Transverse colon (tissue), 4 donors: ENCODE measurements at regions not wholly inside any gene's neighbourhood (a gene's known extent, or its start where the extent isn't known, plus 50 kb on each side); places are given as distances from the start of the nearest gene placed in this dataset.

Source experiments
- DNase-seq: peaks from one replicate; pipeline ENCODE4 v3.0.0-alpha.2; 2019
- H3K27ac ChIP-seq, 4 donors: fragments of 200-600 bp; sonication (generic); 2 replicates each; pipeline ENCODE4 v1.5.1; 2016 to 2018; ENCODE audit warnings: inconsistent platforms in 4 of 4
- H3K27me3 ChIP-seq: fragments of 200-600 bp; sonication (generic); 2 replicates; pipeline ENCODE4 v1.5.1; 2017; ENCODE audit warnings: inconsistent platforms
- H3K36me3 ChIP-seq, 4 donors: fragments of 200-600 bp; sonication (generic); 2 replicates each; pipeline ENCODE4 v1.5.1; 2017 to 2019; ENCODE audit warnings: inconsistent platforms in 4 of 4
- H3K4me1 ChIP-seq, 4 donors: fragments of 200-600 bp; sonication (generic); 2 replicates each; pipeline ENCODE4 v1.5.1; 2017 to 2020; ENCODE audit warnings: inconsistent platforms in 4 of 4
- H3K4me3 ChIP-seq, 4 donors: fragments of 200-600 bp; sonication (generic); 1 replicate in 1 of 4; 2 replicates in 3 of 4; pipeline versions ENCODE4 v1.5.1 to v1.6.1; 2017 to 2019; ENCODE audit warnings: inconsistent platforms in 4 of 4
- H3K9me3 ChIP-seq, 2 donors: fragments of 200-600 bp; sonication (generic); 2 replicates each; pipeline ENCODE4 v1.5.1; 2017 to 2019; ENCODE audit warnings: inconsistent platforms in 2 of 2
- EP300 ChIP-seq: sonication (generic); formaldehyde crosslinking; IDR thresholded peaks from one replicate; pipeline ENCODE4 v1.6.1; 2017; ENCODE audit warnings: antibody characterized with exemption, low read depth
- POLR2A ChIP-seq: fragments of 450-650 bp; IDR thresholded peaks from one replicate; pipeline ENCODE4 v1.6.1; 2016; ENCODE audit warnings: antibody characterized with exemption, mild to moderate bottlenecking, moderate library complexity
- POLR2AphosphoS5 ChIP-seq, 3 donors: sonication (generic); formaldehyde crosslinking; IDR thresholded peaks; one replicate each; pipeline ENCODE4 v1.6.1; 2016; ENCODE audit warnings: antibody characterized with exemption in 3 of 3
- WGBS, 2 donors: methylation state at CpG; one replicate each; pipeline ENCODE4 v1.1.5; 2018; ENCODE audit warnings: low coverage in 1 of 2; 5-methylcytosine and 5-hydroxymethylcytosine counted together
- in situ Hi-C, 4 donors: fragments of 200-750 bp; cut with MboI; loops; one replicate each; pipeline versions ENCODE4 v1.15.0 to v1.15.1; 2017; ENCODE audit warnings: low sequenced_read_pairs in 3 of 4, low pct_ligation_motif_present in 1 of 4, low pct_unique_long_range_greater_than_20kb in 1 of 4
- intact Hi-C: fragments of 100-400 bp; cut with DNase I; formaldehyde crosslinking; loops from one replicate; pipeline ENCODE4 v1.15.1; 2023; ENCODE audit warnings: low total_unique reads
- TF ChIP-seq, protein P1 (sequence below), 5 experiments: fragments of 200-600 bp in 3 of 5; fragments of 450-650 bp in 2 of 5; sonication (generic) in 3 of 5; IDR thresholded peaks; 1 replicate in 2 of 5; 2 replicates in 3 of 5; pipeline ENCODE4 v1.5.1; 2016 to 2017; ENCODE audit warnings: antibody characterized with exemption in 5 of 5, inconsistent platforms in 3 of 5, mild to moderate bottlenecking in 2 of 5, moderate library complexity in 1 of 5

DNA sequence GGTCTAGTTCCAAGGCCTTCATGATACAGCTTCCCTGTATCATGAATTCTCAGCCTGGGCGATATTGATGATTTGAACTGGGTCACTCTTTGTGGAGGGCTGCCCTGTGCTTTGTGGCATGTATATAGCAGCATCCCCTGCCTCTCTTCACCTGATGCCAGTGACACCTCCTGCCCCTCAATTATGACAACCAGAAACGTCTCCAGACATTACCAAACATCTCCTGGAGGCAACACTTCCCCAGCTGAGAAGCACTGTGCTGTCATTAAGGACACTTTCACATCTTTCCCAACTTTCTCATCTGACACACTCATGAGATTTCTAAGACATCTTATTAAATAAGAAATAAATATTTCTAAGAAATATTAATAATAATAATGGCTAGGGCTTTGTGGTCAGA lies 315.3 kb downstream of the BCL11B start:
- H3K27ac ChIP-seq = no peak overlapping the region
- no peak for DNase-seq
- in situ Hi-C loops = no loop called here

DNA sequence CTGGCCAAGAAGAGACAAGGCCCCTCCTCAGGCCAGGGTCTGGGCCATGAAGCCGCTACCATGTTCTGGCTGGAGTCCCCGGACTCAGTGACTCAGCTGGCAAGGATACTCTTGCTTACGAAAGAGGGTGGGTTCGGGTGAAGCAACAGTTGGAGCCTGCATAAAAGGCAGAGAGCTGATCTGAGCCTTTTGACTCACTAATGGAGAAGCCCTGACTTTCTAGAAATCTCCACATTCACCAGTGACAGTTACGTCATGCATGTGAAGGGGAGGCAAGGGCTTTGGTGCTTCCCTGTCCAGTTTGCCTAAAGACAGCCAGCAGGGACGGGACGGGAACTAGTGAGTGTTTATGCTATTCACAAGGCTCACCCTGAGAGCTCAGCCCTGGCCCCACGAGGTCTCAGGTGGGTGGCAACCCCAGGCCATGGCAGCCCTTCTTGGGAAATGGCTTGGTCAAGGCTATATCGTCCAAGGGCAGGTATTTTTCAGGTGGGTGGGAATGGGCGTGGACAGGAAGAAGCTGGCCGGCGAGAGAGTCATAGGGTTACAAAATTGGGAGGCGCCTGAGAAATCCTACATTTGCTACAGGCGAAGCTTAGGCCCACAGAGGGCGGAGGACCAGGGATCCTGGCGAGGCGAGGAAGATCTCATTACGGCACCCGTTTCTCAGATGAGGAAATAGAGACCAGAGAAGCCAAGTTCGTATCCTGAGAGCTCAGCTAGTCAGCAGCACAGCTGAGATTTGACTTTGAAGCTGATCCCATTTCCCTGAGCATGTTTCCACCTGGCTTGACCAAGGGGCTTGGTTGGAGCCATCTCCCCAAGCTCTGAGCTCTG lies 314.6 kb downstream of the BCL11B start:
- in situ Hi-C loops (no loop called here), intact Hi-C loops (no loop called here)
- WGBS, 2 donors = 70% methylated on average over 20 of the region's 20 CpGs; no CpG with 5 or more reads in 1 of the 2 donors
- H3K4me1 ChIP-seq = no peaks in the 10 kb centered on the region
- DNase-seq = peak; percentile 51
- peak overlapping the region in 1 of 4 donors; percentile 13 for H3K27ac ChIP-seq
- H3K27me3 ChIP-seq = no peaks in the 10 kb centered on the region
- TF ChIP-seq EP300 (no peak), POLR2AphosphoS5 (IDR thresholded peaks at IDR 0.05) (peak in 2 of 3 donors; percentile 29 to 58)
- H3K36me3 ChIP-seq = no peaks in the 10 kb centered on the region
- no peak overlapping the region for H3K4me3 ChIP-seq
- no peaks in the 10 kb centered on the region for H3K9me3 ChIP-seq

More for the DNA sequence above, 315.3 kb downstream of the BCL11B start:
- H3K9me3 ChIP-seq = no peaks in the 10 kb centered on the region
- H3K4me1 ChIP-seq = no peaks in the 10 kb centered on the region
- TF ChIP-seq EP300 (no peak), POLR2A (no peak), POLR2AphosphoS5 (IDR thresholded peaks at IDR 0.05) (no peak)
- TF ChIP-seq, protein P1, sequence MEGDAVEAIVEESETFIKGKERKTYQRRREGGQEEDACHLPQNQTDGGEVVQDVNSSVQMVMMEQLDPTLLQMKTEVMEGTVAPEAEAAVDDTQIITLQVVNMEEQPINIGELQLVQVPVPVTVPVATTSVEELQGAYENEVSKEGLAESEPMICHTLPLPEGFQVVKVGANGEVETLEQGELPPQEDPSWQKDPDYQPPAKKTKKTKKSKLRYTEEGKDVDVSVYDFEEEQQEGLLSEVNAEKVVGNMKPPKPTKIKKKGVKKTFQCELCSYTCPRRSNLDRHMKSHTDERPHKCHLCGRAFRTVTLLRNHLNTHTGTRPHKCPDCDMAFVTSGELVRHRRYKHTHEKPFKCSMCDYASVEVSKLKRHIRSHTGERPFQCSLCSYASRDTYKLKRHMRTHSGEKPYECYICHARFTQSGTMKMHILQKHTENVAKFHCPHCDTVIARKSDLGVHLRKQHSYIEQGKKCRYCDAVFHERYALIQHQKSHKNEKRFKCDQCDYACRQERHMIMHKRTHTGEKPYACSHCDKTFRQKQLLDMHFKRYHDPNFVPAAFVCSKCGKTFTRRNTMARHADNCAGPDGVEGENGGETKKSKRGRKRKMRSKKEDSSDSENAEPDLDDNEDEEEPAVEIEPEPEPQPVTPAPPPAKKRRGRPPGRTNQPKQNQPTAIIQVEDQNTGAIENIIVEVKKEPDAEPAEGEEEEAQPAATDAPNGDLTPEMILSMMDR (IDR thresholded peaks at IDR 0.05) = no peak
- intact Hi-C loops = no loop called here
- no peaks in the 10 kb centered on the region for H3K27me3 ChIP-seq
- no peak overlapping the region for H3K4me3 ChIP-seq
- WGBS, 2 donors = 66 to 71% methylated on average over 1 to 2 of the region's 2 CpGs
- H3K36me3 ChIP-seq = no peaks in the 10 kb centered on the region

DNA sequence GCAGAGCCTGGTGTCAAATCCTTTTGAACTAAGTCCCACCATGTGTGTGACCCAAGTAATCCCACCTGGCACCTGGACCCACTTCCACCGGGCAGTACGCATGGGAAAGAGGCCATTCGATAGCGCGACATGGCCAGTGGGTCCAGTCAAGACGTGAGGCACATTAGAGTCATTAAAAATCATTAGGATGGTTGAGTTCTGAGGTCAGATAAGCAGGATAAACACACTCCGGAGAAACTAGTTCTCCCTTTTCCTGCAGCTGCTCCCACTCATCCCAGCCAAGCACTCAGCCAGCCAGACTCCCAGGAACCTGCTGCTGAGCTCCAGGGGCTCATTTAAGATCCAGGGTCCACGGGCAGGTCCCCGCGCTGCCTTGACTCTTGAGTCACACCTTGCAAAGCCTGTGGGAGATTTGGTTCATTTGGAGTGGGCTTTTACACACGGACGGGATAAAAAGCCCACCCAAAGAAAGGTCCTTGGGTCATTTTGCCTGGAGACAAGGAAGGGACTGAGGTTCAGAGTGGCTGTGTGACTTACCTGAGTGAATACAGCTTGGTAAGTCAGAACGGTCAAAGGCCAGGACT lies 313.9 kb downstream of the BCL11B start:
- Histone ChIP-seq H3K9me3 (no peaks in the 10 kb centered on the region), H3K4me1 (no peaks in the 10 kb centered on the region), H3K4me3 (no peak overlapping the region), H3K36me3 (no peaks in the 10 kb centered on the region), H3K27ac (no peak overlapping the region), H3K27me3 (no peaks in the 10 kb centered on the region)
- DNase-seq = no peak
- 75% methylated on average over 13 of the region's 13 CpGs; no CpG with 5 or more reads in 1 of the 2 donors for WGBS, 2 donors
- in situ Hi-C loops (no loop called here), intact Hi-C loops (no loop called here)
- no peak for TF ChIP-seq POLR2A
- TF ChIP-seq, protein P1 (IDR thresholded peaks at IDR 0.05) = no peak
- TF ChIP-seq POLR2AphosphoS5 (IDR thresholded peaks at IDR 0.05) = no peak
- TF ChIP-seq EP300 = no peak

DNA sequence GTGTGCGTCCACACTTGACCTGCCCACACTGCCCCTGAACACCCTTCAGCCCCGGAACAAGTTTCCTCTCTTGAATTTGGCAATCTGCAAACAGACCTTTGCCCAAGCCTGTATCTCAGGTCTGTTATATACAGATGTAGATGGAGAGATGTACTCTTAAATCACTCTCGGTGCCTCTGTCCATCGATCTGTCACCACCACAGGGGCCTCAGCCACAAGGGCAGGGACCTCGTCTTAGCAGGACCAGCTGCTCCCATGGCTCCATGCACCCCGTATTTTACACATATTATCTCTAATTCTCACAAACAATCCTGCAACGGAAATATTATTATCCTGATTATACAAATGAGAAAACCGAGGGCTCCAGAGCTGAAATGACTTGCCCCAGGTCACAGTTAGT lies 313.4 kb downstream of the BCL11B start:
- H3K9me3 ChIP-seq = no peaks in the 10 kb centered on the region
- in situ Hi-C loops = no loop called here
- no peak overlapping the region for H3K27ac ChIP-seq
- no peak overlapping the region for H3K4me3 ChIP-seq
- TF ChIP-seq POLR2A (no peak), EP300 (no peak), POLR2AphosphoS5 (IDR thresholded peaks at IDR 0.05) (no peak)
- TF ChIP-seq, protein P1 (IDR thresholded peaks at IDR 0.05) = no peak
- no peak for DNase-seq
- no peaks in the 10 kb centered on the region for H3K27me3 ChIP-seq
- 61 to 70% methylated on average over 3 to 8 of the region's 8 CpGs for WGBS, 2 donors
- H3K4me1 ChIP-seq = no peaks in the 10 kb centered on the region
- intact Hi-C loops = no loop called here
- no peaks in the 10 kb centered on the region for H3K36me3 ChIP-seq
